ENCODE measurements at regions not wholly inside any gene's neighbourhood (a gene's known extent, or its start where the extent isn't known, plus 50 kb on each side); places are given as distances from the start of the nearest gene placed in this dataset.

- DNase-seq (no peak), ATAC-seq (ENCODE audit: low read depth) (no peak)
- H3K4me3 Mint-ChIP-seq, result no peak overlapping the region
- ChIA-PET CTCF (no interaction called here), POLR2A (interaction anchor here (0.7 kb wide), 1 partner anchor 1403 kb away, joined by 3 read pairs; no protein-coding TSS in a partner anchor)
- no peaks in the 10 kb centered on the region for H3K4me1 Mint-ChIP-seq
- intact Hi-C loops (cut with micrococcal nuclease), result no loop called here
- H3K9me3 Mint-ChIP-seq, result peaks cover 3% of the 10 kb centered on the region
- H3K36me3 Mint-ChIP-seq (ENCODE audit: low read depth), result no peaks in the 10 kb centered on the region
- no peaks in the 10 kb centered on the region for H3K27me3 Mint-ChIP-seq
- TF ChIP-seq CTCF (IDR thresholded peaks at IDR 0.05), result no peak
- H3K27ac Mint-ChIP-seq, result no peak overlapping the region
Measured at GRCh38 chr14:98334186-98334585, 937.8 kb downstream of the BCL11B start.

DNA sequence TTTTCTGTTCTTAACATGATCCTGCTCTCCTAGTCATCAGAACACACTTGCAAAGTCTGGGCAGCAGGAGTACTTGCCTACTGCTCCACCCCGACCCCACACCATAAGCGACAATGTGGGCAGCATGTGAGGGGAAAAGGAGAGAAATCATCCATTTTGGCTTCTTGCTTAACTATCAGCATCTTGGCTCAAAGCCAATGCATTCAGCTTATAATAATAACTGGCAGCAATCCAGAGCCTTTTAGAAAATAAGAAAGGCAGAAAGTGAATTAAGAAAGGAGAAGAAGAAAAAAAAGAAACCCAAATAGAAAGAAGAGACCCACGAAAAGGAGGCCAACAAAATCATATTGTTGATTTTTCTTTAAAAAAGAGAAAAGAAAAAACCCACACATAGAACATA, 930.8 kb downstream of the BCL11B start:
- CTCF ChIA-PET, result no interaction called here
- Mint-ChIP-seq H3K27ac (no peak overlapping the region), H3K27me3 (no peaks in the 10 kb centered on the region), H3K9me3 (peaks cover 13% of the 10 kb centered on the region), H3K4me1 (no peaks in the 10 kb centered on the region), H3K36me3 (ENCODE audit: low read depth) (no peaks in the 10 kb centered on the region), H3K4me3 (no peak overlapping the region)
- DNase-seq (no peak), ATAC-seq (ENCODE audit: low read depth) (no peak)
- TF ChIP-seq CTCF (IDR thresholded peaks at IDR 0.05), result no peak
- intact Hi-C loops (cut with micrococcal nuclease), result no loop called here
- POLR2A ChIA-PET, result no interaction called here

DNA sequence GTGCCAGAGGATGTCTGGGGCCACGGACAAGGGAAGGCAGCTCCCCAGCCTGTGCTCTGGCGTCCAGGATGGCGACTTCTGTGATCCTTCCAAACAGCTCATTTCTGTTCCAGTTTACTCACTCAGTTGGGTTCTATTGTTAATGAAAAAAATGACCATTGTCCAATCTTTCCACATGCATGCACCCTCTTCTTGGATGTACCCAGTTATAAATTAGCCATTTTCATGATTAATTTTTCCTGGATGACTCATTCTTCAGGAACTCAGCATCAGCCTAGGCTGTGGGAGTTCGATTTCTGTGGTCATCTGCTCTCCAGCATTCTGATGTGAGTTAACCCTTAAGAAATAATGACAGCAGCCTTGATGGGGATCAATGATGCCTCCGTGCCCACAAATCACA, 926.8 kb downstream of the BCL11B start:
- DNase-seq, result no peak
- no peak for ATAC-seq (ENCODE audit: low read depth)
- POLR2A ChIA-PET, result no interaction called here
- Mint-ChIP-seq H3K4me3 (no peak overlapping the region), H3K4me1 (no peaks in the 10 kb centered on the region), H3K27me3 (no peaks in the 10 kb centered on the region), H3K9me3 (peaks cover 9% of the 10 kb centered on the region), H3K36me3 (ENCODE audit: low read depth) (no peaks in the 10 kb centered on the region), H3K27ac (no peak overlapping the region)
- no peak for TF ChIP-seq CTCF (IDR thresholded peaks at IDR 0.05)
- intact Hi-C loops (cut with micrococcal nuclease), result no loop called here
- CTCF ChIA-PET, result no interaction called here

GRCh38 chr14:98347686-98348085, 924.3 kb downstream of the BCL11B start:
- H3K36me3 Mint-ChIP-seq (ENCODE audit: low read depth), result no peaks in the 10 kb centered on the region
- DNase-seq (no peak), ATAC-seq (ENCODE audit: low read depth) (no peak)
- ChIA-PET POLR2A (no interaction called here), CTCF (no interaction called here)
- no peak for TF ChIP-seq CTCF (IDR thresholded peaks at IDR 0.05)
- H3K27me3 Mint-ChIP-seq, result no peaks in the 10 kb centered on the region
- no peak overlapping the region for H3K4me3 Mint-ChIP-seq
- H3K27ac Mint-ChIP-seq, result no peak overlapping the region
- intact Hi-C loops (cut with micrococcal nuclease), result no loop called here
- H3K4me1 Mint-ChIP-seq, result no peaks in the 10 kb centered on the region
- peaks cover 2% of the 10 kb centered on the region for H3K9me3 Mint-ChIP-seq

DNA sequence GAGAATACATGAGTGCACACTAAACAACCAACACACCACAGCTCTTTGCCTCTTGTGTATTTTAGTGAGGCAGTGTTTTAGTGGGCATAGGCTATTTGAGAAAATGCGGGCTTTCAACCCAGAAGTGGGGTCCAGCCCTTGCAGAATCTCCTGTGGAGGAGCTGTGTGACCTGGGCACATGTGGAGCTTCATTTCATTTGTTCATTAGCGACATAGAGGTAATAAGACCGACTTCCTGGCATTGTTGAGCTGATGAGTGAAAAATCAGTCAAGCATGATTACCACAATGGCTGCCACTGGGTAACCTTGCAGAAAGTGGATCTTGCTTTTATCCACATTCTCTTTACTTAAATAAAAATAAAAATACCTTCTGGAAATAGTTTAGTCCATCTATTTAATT, 923.5 kb downstream of the BCL11B start:
- POLR2A ChIA-PET, result no interaction called here
- DNase-seq, result no peak
- H3K27ac Mint-ChIP-seq, result no peak overlapping the region
- H3K4me3 Mint-ChIP-seq, result no peak overlapping the region
- no peaks in the 10 kb centered on the region for H3K27me3 Mint-ChIP-seq
- ATAC-seq (ENCODE audit: low read depth), result no peak
- intact Hi-C loops (cut with micrococcal nuclease), result no loop called here
- CTCF ChIA-PET, result no interaction called here
- peaks cover 2% of the 10 kb centered on the region for H3K9me3 Mint-ChIP-seq
- TF ChIP-seq CTCF (IDR thresholded peaks at IDR 0.05), result no peak
- H3K4me1 Mint-ChIP-seq, result no peaks in the 10 kb centered on the region
- no peaks in the 10 kb centered on the region for H3K36me3 Mint-ChIP-seq (ENCODE audit: low read depth)

Data from activated B cell treated with CpG ODN at 0.5 μM for 24 hours (primary cell).